Kidney epithelial cell (primary cell): ENCODE measurements at regions not wholly inside any gene's neighbourhood (a gene's known extent, or its start where the extent isn't known, plus 50 kb on each side); places are given as distances from the start of the nearest gene placed in this dataset.

Experiments
- DNase-seq: peaks from one replicate; pipeline ENCODE4 v3.0.0-alpha.2; 2010; ENCODE audit warnings: low read depth
- H3K27me3 ChIP-seq: 2 replicates; pipeline ENCODE4 v1.6.0; 2011; ENCODE audit warnings: low read length; ENCODE audit not compliant: control insufficient read depth, insufficient read depth
- H3K36me3 ChIP-seq: 2 replicates; pipeline ENCODE4 v1.5.1; 2011; ENCODE audit warnings: low read length; ENCODE audit not compliant: control insufficient read depth, insufficient read depth
- H3K4me3 ChIP-seq: 2 replicates; pipeline ENCODE4 v1.5.1; 2011; ENCODE audit warnings: low read depth, mild to moderate bottlenecking, control low read depth, low read length
- TF ChIP-seq, protein P1 (sequence below): IDR thresholded peaks from 2 replicates; pipeline ENCODE4 v1.5.1; 2011; ENCODE audit warnings: mild to moderate bottlenecking, moderate library complexity, low read length, control low read depth, inconsistent platforms; ENCODE audit not compliant: insufficient read depth, poor library complexity, severe bottlenecking

DNA sequence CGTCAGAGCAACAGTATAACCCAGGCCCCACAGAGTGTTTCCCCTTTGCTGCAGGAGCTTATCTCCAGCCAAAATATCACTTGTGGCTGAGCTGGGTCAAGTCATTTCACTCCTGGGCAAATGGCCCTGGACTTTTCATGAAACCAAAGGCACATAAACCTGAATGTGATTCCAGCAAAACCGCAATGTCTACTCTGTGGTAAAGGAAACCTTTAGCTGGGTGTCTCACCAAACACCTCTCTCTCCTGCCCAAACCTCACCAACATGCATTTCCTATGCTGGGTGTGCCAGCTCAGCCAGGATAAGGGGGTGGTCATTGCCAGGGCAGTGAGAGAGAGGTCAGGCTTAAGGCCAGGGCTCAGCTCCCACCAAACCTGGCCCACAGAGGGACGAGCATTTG is 67.4 kb downstream of the GTPBP8 start:
- no peak overlapping the region for H3K4me3 ChIP-seq
- no peaks in the 10 kb centered on the region for H3K36me3 ChIP-seq
- no peaks in the 10 kb centered on the region for H3K27me3 ChIP-seq
- DNase-seq, result no peak
- TF ChIP-seq, protein P1, sequence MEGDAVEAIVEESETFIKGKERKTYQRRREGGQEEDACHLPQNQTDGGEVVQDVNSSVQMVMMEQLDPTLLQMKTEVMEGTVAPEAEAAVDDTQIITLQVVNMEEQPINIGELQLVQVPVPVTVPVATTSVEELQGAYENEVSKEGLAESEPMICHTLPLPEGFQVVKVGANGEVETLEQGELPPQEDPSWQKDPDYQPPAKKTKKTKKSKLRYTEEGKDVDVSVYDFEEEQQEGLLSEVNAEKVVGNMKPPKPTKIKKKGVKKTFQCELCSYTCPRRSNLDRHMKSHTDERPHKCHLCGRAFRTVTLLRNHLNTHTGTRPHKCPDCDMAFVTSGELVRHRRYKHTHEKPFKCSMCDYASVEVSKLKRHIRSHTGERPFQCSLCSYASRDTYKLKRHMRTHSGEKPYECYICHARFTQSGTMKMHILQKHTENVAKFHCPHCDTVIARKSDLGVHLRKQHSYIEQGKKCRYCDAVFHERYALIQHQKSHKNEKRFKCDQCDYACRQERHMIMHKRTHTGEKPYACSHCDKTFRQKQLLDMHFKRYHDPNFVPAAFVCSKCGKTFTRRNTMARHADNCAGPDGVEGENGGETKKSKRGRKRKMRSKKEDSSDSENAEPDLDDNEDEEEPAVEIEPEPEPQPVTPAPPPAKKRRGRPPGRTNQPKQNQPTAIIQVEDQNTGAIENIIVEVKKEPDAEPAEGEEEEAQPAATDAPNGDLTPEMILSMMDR, result no peak

DNA sequence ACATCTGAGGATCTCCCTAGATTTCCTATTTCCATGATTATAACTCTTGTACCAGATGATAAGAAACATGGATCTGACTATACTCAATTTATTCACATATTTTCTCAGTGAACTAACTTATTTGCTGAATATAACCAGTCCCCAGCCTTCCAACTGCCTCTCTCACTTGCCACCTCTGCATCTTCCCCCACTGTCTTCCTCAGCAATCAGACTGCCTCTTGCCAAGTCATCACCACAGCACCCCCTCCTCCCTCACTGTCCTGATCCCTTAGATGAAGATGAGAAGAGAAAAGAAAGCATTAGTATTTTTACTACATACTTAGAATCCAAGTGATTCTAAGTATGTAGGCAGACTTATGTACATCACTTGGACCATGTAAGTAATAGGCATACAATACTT is 71.9 kb downstream of the GTPBP8 start:
- TF ChIP-seq, protein P1, result no peak
- H3K27me3 ChIP-seq, result no peaks in the 10 kb centered on the region
- no peak for DNase-seq
- no peak overlapping the region for H3K4me3 ChIP-seq
- no peaks in the 10 kb centered on the region for H3K36me3 ChIP-seq

DNA sequence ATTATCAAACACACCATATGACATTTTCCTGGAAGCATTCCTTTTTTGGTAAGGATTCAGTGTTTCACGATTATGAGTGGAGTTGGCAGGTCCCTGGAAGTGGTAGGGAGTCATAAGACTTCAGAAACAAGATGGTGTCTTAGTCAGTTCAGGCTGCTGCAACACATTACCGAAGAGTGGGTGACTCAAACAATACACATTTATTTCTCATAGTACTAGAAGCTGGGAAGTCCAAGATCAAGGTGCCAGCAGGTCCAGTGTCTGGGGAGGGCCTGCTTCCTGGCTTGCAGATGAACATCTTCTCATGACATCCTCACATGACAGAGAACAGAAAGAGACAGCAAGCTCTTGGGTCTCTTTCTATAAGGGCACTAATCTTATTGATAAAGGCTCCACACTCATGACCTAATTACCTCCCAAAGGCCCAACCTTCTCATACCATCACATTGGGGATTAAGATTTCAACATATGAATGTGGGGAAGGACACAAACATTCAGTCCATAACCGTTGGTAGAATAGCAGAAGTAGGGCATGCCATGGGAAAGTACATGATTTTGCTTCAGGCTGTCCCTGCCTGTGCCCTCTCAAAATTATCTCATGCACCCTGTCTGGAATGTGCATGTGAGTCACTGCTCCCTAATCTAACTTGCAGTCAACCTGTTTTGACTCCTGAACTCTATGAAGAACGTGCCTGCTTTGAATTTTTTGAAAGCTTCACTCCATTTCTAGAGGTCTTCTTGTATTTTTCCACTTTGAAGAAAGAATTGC is 72.5 kb downstream of the GTPBP8 start:
- TF ChIP-seq, protein P1, result no peak
- Histone ChIP-seq H3K36me3 (no peaks in the 10 kb centered on the region), H3K4me3 (no peak overlapping the region), H3K27me3 (no peaks in the 10 kb centered on the region)
- no peak for DNase-seq

DNA sequence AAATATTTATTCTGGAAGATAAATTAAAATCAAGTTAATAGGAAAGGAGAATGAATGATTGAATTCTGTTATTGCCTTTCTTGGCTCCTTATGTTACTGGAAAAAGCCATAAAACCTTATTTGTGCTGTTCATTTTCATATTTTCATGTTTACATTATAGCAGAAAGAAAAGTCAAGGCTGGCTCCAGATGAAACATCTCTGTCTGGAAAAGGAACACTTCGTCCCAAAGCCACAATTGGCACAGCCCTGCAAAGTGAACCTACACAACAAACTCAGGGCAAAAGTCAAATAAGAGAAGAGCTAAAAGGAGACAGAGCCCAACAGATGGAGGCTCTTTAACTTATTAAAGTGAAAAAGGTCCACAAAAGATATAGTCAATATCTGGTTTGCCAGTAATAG is 73.4 kb downstream of the GTPBP8 start:
- H3K36me3 ChIP-seq, result no peaks in the 10 kb centered on the region
- no peak for DNase-seq
- H3K27me3 ChIP-seq, result no peaks in the 10 kb centered on the region
- TF ChIP-seq, protein P1, result no peak
- H3K4me3 ChIP-seq, result no peak overlapping the region

DNA sequence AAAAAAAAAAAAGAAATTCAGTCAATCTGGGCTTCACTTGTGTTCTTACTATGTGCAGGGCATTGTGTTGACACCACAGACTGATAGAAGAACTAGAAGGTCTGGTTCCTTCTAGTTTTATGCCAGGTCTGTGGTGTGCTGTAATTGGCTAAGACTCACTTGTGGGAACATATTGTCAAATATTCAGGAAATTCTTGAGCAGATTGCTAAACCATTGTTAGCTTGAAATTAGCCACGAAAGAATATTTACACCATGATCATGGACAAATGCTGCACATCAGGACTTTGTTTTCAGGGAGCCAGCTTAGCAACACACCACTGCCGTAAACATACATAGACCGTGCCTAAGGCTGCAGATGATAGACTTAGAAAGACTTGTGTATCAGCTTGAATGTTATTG is 74.6 kb downstream of the GTPBP8 start:
- DNase-seq, result no peak
- TF ChIP-seq, protein P1, result no peak
- Histone ChIP-seq H3K27me3 (no peaks in the 10 kb centered on the region), H3K36me3 (no peaks in the 10 kb centered on the region), H3K4me3 (no peak overlapping the region)

DNA sequence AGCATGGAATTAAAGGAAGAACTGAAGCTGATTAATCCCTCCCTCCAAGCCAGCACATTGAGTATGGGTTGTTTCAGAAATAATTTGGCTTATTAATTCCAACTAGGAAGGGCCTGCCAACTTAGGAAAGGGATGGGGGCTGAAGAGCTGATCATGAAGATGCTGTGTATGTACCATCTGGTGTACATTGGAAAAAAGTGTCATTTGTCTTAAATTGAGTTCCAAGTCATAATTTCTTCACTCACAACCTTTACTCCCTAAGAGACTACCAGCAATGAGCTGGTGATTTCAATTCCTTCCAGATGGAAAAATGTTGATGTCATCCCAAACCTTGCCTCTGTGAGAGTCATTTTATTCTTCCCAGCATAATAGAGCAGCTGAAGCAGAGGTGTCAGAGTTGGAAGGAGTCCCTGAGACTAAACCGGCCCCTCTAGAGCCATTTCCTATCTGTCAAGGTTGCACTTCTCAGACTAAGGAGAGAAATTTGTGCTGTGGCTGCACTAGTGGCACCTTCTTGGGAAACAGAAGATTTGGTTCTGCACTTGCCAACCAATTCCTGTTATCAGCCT is 79.4 kb downstream of the GTPBP8 start:
- no peak overlapping the region for H3K4me3 ChIP-seq
- TF ChIP-seq, protein P1, result no peak
- no peaks in the 10 kb centered on the region for H3K27me3 ChIP-seq
- no peak for DNase-seq
- no peaks in the 10 kb centered on the region for H3K36me3 ChIP-seq
